PC-9 (cell line): ENCODE measurements at regions not wholly inside any gene's neighbourhood (a gene's known extent, or its start where the extent isn't known, plus 50 kb on each side); places are given as distances from the start of the nearest gene placed in this dataset.

Experiments used
- BruUV-seq: library from RNA; stranded (reverse); fragments of 400-500 nt; replicated peaks from 2 replicates; lab custom pipeline; 2021; lab: Mats Ljungman, UMichigan
- CTCF ChIA-PET: fragments of 300-600 bp; sonication (Branson Sonifier 250); formaldehyde crosslinking; loops from one replicate; lab custom pipeline; 2022; ENCODE audit warnings: antibody characterized with exemption; lab: Charles Lee
- POLR2A ChIA-PET: fragments of 300-600 bp; sonication (Branson Sonifier 250); formaldehyde crosslinking; loops from one replicate; lab custom pipeline; 2022; ENCODE audit warnings: antibody characterized with exemption; ENCODE audit not compliant: unreplicated experiment; lab: Charles Lee
- DNase-seq, 2 experiments: peaks; one replicate each; pipeline versions ENCODE4 v3.0.0 to v3.0.0-alpha.2; 2015 to 2022; ENCODE audit warnings: mixed read lengths in 1 of 2
- H2AFZ ChIP-seq: fragments of 200-600 bp; sonication (generic); 2 replicates; pipeline ENCODE4 v1.8.1; 2017; ENCODE audit warnings: antibody characterized with exemption
- H3F3A ChIP-seq: fragments of 200-600 bp; sonication (generic); 2 replicates; pipeline ENCODE4 v1.8.1; 2017; ENCODE audit warnings: antibody characterized with exemption, mild to moderate bottlenecking, low read depth; ENCODE audit not compliant: insufficient read depth
- H3K27ac ChIP-seq: fragments of 200-600 bp; sonication (generic); 2 replicates; pipeline ENCODE4 v1.6.1; 2016; ENCODE audit warnings: mixed run types
- H3K27me3 ChIP-seq: fragments of 200-600 bp; sonication (generic); 2 replicates; pipeline ENCODE4 v1.6.1; 2016; ENCODE audit warnings: low read depth, mixed run types; ENCODE audit not compliant: insufficient read depth
- H3K36me3 ChIP-seq: fragments of 200-600 bp; sonication (generic); 2 replicates; pipeline ENCODE4 v1.6.1; 2016; ENCODE audit warnings: low read depth, mixed run types
- H3K4me1 ChIP-seq: fragments of 200-600 bp; sonication (generic); replicated peaks from 2 replicates; pipeline ENCODE4 v1.6.1; 2016; ENCODE audit warnings: mixed run types; ENCODE audit not compliant: insufficient read depth
- H3K4me2 ChIP-seq: fragments of 200-600 bp; sonication (generic); 2 replicates; pipeline ENCODE4 v1.6.1; 2017; ENCODE audit warnings: mixed run types
- H3K4me3 ChIP-seq: fragments of 200-600 bp; sonication (generic); 2 replicates; pipeline ENCODE4 v1.6.1; 2016; ENCODE audit warnings: mixed run types
- H3K79me2 ChIP-seq: fragments of 200-600 bp; sonication (generic); 2 replicates; pipeline ENCODE4 v1.6.1; 2017; ENCODE audit warnings: low read depth, mixed run types
- H3K9me2 ChIP-seq: fragments of 200-600 bp; sonication (generic); 2 replicates; pipeline ENCODE4 v1.8.1; 2017; ENCODE audit warnings: mild to moderate bottlenecking; ENCODE audit not compliant: insufficient read depth
- H3K9me3 ChIP-seq: fragments of 200-600 bp; sonication (generic); 2 replicates; pipeline ENCODE4 v1.8.1; 2016; ENCODE audit warnings: low read depth; ENCODE audit not compliant: insufficient read depth
- H4K20me1 ChIP-seq: fragments of 200-600 bp; sonication (generic); 2 replicates; pipeline ENCODE4 v1.8.1; 2017; ENCODE audit not compliant: insufficient read depth
- EZH2 ChIP-seq: fragments of 200-600 bp; sonication (generic); IDR thresholded peaks from 2 replicates; pipeline ENCODE4 v1.8.0; 2017; ENCODE audit warnings: antibody characterized with exemption, low read depth
- intact Hi-C: fragments of 100-400 bp; cut with micrococcal nuclease; formaldehyde crosslinking; loops from one replicate; pipeline ENCODE4 v1.10.0; 2022; ENCODE audit not compliant: unreplicated experiment
- TF ChIP-seq, protein P1 (sequence below): fragments of 200-600 bp; sonication (generic); conservative IDR thresholded peaks from 2 replicates; pipeline ENCODE4 v1.6.1; 2017; ENCODE audit warnings: mixed run types, antibody characterized with exemption, mild to moderate bottlenecking, moderate library complexity

GRCh38 chr5:97547999-97548738 is 365.1 kb upstream of the RIOK2 start:
- no peaks in the 10 kb centered on the region for H3K9me3 ChIP-seq
- no peak for DNase-seq
- H3K4me1 ChIP-seq: no peaks in the 10 kb centered on the region
- intact Hi-C loops: no loop called here
- H3K4me3 ChIP-seq: no peak overlapping the region
- ChIA-PET POLR2A (no interaction called here), CTCF (no interaction called here)
- no peaks in the 10 kb centered on the region for H3K79me2 ChIP-seq
- BruUV-seq: no TSS peak
- H3K27ac ChIP-seq: no peak overlapping the region
- H3K36me3 ChIP-seq: no peaks in the 10 kb centered on the region
- H4K20me1 ChIP-seq: no peaks in the 10 kb centered on the region
- H2AFZ ChIP-seq: no peak overlapping the region
- no peaks in the 10 kb centered on the region for H3K27me3 ChIP-seq
- TF ChIP-seq EZH2: no peak
- TF ChIP-seq, protein P1, sequence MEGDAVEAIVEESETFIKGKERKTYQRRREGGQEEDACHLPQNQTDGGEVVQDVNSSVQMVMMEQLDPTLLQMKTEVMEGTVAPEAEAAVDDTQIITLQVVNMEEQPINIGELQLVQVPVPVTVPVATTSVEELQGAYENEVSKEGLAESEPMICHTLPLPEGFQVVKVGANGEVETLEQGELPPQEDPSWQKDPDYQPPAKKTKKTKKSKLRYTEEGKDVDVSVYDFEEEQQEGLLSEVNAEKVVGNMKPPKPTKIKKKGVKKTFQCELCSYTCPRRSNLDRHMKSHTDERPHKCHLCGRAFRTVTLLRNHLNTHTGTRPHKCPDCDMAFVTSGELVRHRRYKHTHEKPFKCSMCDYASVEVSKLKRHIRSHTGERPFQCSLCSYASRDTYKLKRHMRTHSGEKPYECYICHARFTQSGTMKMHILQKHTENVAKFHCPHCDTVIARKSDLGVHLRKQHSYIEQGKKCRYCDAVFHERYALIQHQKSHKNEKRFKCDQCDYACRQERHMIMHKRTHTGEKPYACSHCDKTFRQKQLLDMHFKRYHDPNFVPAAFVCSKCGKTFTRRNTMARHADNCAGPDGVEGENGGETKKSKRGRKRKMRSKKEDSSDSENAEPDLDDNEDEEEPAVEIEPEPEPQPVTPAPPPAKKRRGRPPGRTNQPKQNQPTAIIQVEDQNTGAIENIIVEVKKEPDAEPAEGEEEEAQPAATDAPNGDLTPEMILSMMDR: no peak
- H3K9me2 ChIP-seq: no peaks in the 10 kb centered on the region
- no peak overlapping the region for H3K4me2 ChIP-seq
- no peaks in the 10 kb centered on the region for H3F3A ChIP-seq

- POLR2A ChIA-PET: no interaction called here
Measured at GRCh38 chr5:97548739-97549080, 365.7 kb upstream of the RIOK2 start.

GRCh38 chr5:97549496-97549895 is 366.4 kb upstream of the RIOK2 start:
- Histone ChIP-seq H3K36me3 (no peaks in the 10 kb centered on the region), H2AFZ (no peak overlapping the region), H3K4me3 (no peak overlapping the region), H3K4me1 (no peaks in the 10 kb centered on the region), H4K20me1 (no peaks in the 10 kb centered on the region), H3K27ac (no peak overlapping the region), H3K79me2 (no peaks in the 10 kb centered on the region), H3F3A (no peaks in the 10 kb centered on the region), H3K9me2 (no peaks in the 10 kb centered on the region), H3K4me2 (no peak overlapping the region), H3K27me3 (no peaks in the 10 kb centered on the region), H3K9me3 (no peaks in the 10 kb centered on the region)
- BruUV-seq: no TSS peak
- POLR2A ChIA-PET: no interaction called here
- intact Hi-C loops: no loop called here
- CTCF ChIA-PET: no interaction called here
- DNase-seq: no peak
- TF ChIP-seq, protein P1: no peak
- no peak for TF ChIP-seq EZH2

More at GRCh38 chr5:97548739-97549080, 365.7 kb upstream of the RIOK2 start:
- no TSS peak for BruUV-seq
- H3K27me3 ChIP-seq: no peaks in the 10 kb centered on the region
- no peaks in the 10 kb centered on the region for H4K20me1 ChIP-seq
- intact Hi-C loops: no loop called here
- H3K9me2 ChIP-seq: no peaks in the 10 kb centered on the region
- no peak for TF ChIP-seq EZH2
- TF ChIP-seq, protein P1: no peak
- no peak overlapping the region for H2AFZ ChIP-seq
- CTCF ChIA-PET: no interaction called here
- no peaks in the 10 kb centered on the region for H3F3A ChIP-seq
- H3K4me3 ChIP-seq: no peak overlapping the region
- no peaks in the 10 kb centered on the region for H3K36me3 ChIP-seq
- no peak overlapping the region for H3K27ac ChIP-seq
- DNase-seq: no peak
- H3K9me3 ChIP-seq: no peaks in the 10 kb centered on the region
- H3K4me1 ChIP-seq: no peaks in the 10 kb centered on the region
- H3K79me2 ChIP-seq: no peaks in the 10 kb centered on the region
- no peak overlapping the region for H3K4me2 ChIP-seq
